Testis (tissue), 2 donors: ENCODE measurements at regions not wholly inside any gene's neighbourhood (a gene's known extent, or its start where the extent isn't known, plus 50 kb on each side); places are given as distances from the start of the nearest gene placed in this dataset.
A peak's percentile ranks its signal among the peaks of the same experiment; 100 is the strongest.

Experiments
- DNase-seq: peaks from one replicate; pipeline ENCODE4 v3.0.0-alpha.2; 2019
- H3K27ac ChIP-seq, 2 donors: fragments of 200-600 bp; sonication (generic); one replicate each; pipeline ENCODE4 v1.5.1; 2019
- H3K27me3 ChIP-seq: fragments of 200-600 bp; sonication (generic); one replicate; pipeline ENCODE4 v1.5.1; 2019
- H3K36me3 ChIP-seq: fragments of 200-600 bp; sonication (generic); one replicate; pipeline ENCODE4 v1.5.1; 2017; ENCODE audit warnings: low read depth; ENCODE audit errors: missing control alignments
- H3K4me1 ChIP-seq: fragments of 200-600 bp; sonication (generic); one replicate; pipeline ENCODE4 v1.5.1; 2019
- H3K4me3 ChIP-seq, 2 donors: fragments of 200-600 bp; sonication (generic); one replicate each; pipeline ENCODE4 v1.5.1; 2017 to 2019
- H3K9me3 ChIP-seq: fragments of 200-600 bp; sonication (generic); one replicate; pipeline ENCODE4 v1.5.1; 2017
- POLR2A ChIP-seq: fragments of 450-650 bp; IDR thresholded peaks from one replicate; pipeline ENCODE4 v1.6.1; 2017; ENCODE audit warnings: antibody characterized with exemption, mild to moderate bottlenecking, moderate library complexity
- WGBS, 2 donors: methylation state at CpG; one replicate each; pipeline ENCODE4 v1.1.5; 2018; 5-methylcytosine and 5-hydroxymethylcytosine counted together
- intact Hi-C: fragments of 100-400 bp; cut with DNase I; formaldehyde crosslinking; loops from one replicate; pipeline ENCODE4 v1.15.1; 2023; ENCODE audit warnings: low total_unique reads
- TF ChIP-seq, protein P1 (sequence below), 3 experiments: fragments of 450-650 bp in 2 of 3; fragments of 200-600 bp in 1 of 3; sonication (generic) in 1 of 3; IDR thresholded peaks; one replicate each; pipeline ENCODE4 v1.5.1; 2016 to 2019; ENCODE audit warnings: antibody characterized with exemption in 3 of 3, mild to moderate bottlenecking in 2 of 3, moderate library complexity in 1 of 3

DNA sequence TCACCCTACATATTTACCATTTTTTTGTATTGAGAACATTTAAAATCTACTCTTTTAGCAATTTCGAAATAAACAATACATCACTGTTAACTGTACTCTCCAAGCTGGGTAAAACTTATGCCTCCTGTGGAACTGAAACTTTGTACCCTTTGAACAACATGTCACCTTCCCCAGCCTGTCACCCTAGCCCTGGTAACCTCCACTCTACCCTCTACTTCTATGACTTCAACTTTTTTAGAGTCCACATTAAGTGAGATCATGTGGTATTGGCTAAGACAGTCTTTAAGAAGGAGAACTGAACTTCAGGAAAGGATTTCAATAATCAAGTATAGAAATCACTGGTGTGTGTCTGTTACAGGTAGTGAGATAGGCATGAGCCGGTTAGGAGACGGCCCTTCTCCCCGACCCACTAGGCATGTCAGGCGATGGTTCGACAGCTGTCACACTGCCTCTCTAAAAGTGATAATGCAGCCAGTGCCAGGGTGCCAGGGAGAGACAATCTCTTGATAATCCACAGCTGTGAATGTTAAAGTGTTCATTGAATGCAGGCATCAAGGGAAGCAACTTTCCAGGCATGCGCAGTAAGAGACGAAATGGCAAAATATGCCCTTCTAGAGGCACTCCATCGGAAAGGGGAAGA, 74.6 kb upstream of the RNF152 start:
- Histone ChIP-seq H3K9me3 (no peaks in the 10 kb centered on the region), H3K36me3 (no peaks in the 10 kb centered on the region), H3K4me3 (no peak overlapping the region), H3K27ac (no peak overlapping the region), H3K4me1 (no peaks in the 10 kb centered on the region), H3K27me3 (no peaks in the 10 kb centered on the region)
- intact Hi-C loops = no loop called here
- 66 to 80% methylated on average over 9 of the region's 9 CpGs for WGBS, 2 donors
- DNase-seq = no peak
- TF ChIP-seq, protein P1, sequence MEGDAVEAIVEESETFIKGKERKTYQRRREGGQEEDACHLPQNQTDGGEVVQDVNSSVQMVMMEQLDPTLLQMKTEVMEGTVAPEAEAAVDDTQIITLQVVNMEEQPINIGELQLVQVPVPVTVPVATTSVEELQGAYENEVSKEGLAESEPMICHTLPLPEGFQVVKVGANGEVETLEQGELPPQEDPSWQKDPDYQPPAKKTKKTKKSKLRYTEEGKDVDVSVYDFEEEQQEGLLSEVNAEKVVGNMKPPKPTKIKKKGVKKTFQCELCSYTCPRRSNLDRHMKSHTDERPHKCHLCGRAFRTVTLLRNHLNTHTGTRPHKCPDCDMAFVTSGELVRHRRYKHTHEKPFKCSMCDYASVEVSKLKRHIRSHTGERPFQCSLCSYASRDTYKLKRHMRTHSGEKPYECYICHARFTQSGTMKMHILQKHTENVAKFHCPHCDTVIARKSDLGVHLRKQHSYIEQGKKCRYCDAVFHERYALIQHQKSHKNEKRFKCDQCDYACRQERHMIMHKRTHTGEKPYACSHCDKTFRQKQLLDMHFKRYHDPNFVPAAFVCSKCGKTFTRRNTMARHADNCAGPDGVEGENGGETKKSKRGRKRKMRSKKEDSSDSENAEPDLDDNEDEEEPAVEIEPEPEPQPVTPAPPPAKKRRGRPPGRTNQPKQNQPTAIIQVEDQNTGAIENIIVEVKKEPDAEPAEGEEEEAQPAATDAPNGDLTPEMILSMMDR (IDR thresholded peaks at IDR 0.05) = no peak
- no peak for TF ChIP-seq POLR2A

DNA sequence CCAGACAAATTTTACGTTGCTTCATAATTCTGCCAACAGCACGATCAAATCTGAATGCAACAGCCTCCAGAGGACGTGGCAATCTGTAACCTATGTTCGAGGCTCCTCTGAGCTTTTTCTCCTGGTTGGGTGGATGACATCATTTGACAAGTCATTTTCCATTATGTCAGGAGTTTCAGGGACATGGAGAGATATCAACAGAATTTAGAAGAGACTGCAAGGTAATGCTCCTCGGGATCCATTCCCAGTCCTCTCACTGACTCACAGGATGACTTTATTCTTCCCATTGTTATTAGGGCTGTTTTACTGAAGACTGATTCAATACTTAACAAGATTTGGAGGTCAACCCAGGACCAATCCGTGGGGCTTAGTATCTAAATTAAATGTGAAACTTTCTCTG, 72.5 kb upstream of the RNF152 start:
- Histone ChIP-seq H3K4me3 (no peak overlapping the region), H3K9me3 (no peaks in the 10 kb centered on the region), H3K27me3 (no peaks in the 10 kb centered on the region), H3K27ac (no peak overlapping the region), H3K4me1 (no peaks in the 10 kb centered on the region), H3K36me3 (no peaks in the 10 kb centered on the region)
- intact Hi-C loops = no loop called here
- TF ChIP-seq, protein P1 (IDR thresholded peaks at IDR 0.05) = no peak
- no peak for DNase-seq
- 86 to 92% methylated on average over 6 of the region's 6 CpGs for WGBS, 2 donors

- Histone ChIP-seq H3K27me3 (no peaks in the 10 kb centered on the region), H3K36me3 (no peaks in the 10 kb centered on the region), H3K9me3 (no peaks in the 10 kb centered on the region), H3K4me1 (no peaks in the 10 kb centered on the region), H3K4me3 (no peak overlapping the region), H3K27ac (peak overlapping the region in 1 of 2 donors; percentile 50)
- intact Hi-C loops = no loop called here
- no peak for DNase-seq
- TF ChIP-seq, protein P1 (IDR thresholded peaks at IDR 0.05) = no peak
- no peak for TF ChIP-seq POLR2A
Observed at GRCh38 chr18:61964616-61965015, 71.8 kb upstream of the RNF152 start.

DNA sequence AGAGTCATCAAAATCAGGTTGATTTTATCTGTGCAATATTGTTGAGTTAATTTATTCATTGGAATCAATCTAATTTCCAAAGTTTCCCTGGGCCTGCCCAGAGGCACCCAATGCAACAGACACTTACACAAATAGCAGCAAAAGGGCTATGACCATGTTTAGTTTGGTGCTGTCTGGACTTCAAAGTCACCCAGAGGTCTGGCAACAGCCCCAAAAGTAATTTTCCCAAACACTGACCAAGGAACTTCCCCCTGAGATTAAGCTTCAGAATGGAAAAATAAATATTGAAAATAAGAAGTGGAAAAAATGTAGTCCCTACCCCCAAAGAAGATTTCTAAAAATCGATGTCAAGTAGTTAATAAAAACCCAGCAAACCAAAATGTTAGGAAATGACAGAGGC, 70.9 kb upstream of the RNF152 start:
- intact Hi-C loops = no loop called here
- Histone ChIP-seq H3K4me3 (no peak overlapping the region), H3K4me1 (no peaks in the 10 kb centered on the region), H3K27me3 (no peaks in the 10 kb centered on the region), H3K36me3 (no peaks in the 10 kb centered on the region), H3K9me3 (no peaks in the 10 kb centered on the region), H3K27ac (peak overlapping the region in 1 of 2 donors; percentile 50)
- DNase-seq = peak; percentile 24
- WGBS, 2 donors = 38% methylated on average over 1 of the region's 1 CpG
- no peak for TF ChIP-seq POLR2A
- TF ChIP-seq, protein P1 (IDR thresholded peaks at IDR 0.05) = no peak

- DNase-seq = no peak
- 86 to 89% methylated on average over 11 to 13 of the region's 13 CpGs for WGBS, 2 donors
- Histone ChIP-seq H3K27me3 (no peaks in the 10 kb centered on the region), H3K4me1 (no peaks in the 10 kb centered on the region), H3K4me3 (no peak overlapping the region), H3K36me3 (no peaks in the 10 kb centered on the region), H3K9me3 (no peaks in the 10 kb centered on the region), H3K27ac (no peak overlapping the region)
- intact Hi-C loops = no loop called here
- TF ChIP-seq, protein P1 (IDR thresholded peaks at IDR 0.05) = no peak
- TF ChIP-seq POLR2A = no peak
Observed at GRCh38 chr18:61957801-61958516, 65.2 kb upstream of the RNF152 start.
